Mesodermal cell (in vitro differentiated cells): ENCODE measurements at regions not wholly inside any gene's neighbourhood (a gene's known extent, or its start where the extent isn't known, plus 50 kb on each side); places are given as distances from the start of the nearest gene placed in this dataset.

Experiments
- H3K27ac ChIP-seq: 2 replicates; pipeline ENCODE4 v1.7.0; 2013; ENCODE audit warnings: mild to moderate bottlenecking, low read depth, low read length, moderate library complexity; ENCODE audit not compliant: severe bottlenecking
- H3K36me3 ChIP-seq: 2 replicates; pipeline ENCODE4 v1.7.1; 2013; ENCODE audit warnings: mild to moderate bottlenecking, low read length, moderate library complexity; ENCODE audit not compliant: control insufficient read depth, insufficient read depth
- H3K4me1 ChIP-seq: one replicate; pipeline ENCODE4 v1.7.1; 2013; ENCODE audit warnings: mild to moderate bottlenecking, low read length; ENCODE audit not compliant: insufficient read depth, control insufficient read depth, poor library complexity, severe bottlenecking
- H3K4me3 ChIP-seq: 2 replicates; pipeline ENCODE4 v1.7.0; 2013; ENCODE audit warnings: low read length, control low read depth, mild to moderate bottlenecking; ENCODE audit not compliant: insufficient read depth, poor library complexity, severe bottlenecking; ENCODE audit errors: extremely low read depth
- H3K9me3 ChIP-seq: 2 replicates; pipeline ENCODE4 v1.7.1; 2013; ENCODE audit warnings: mild to moderate bottlenecking, low read length, moderate library complexity; ENCODE audit not compliant: control insufficient read depth
- WGBS, 2 experiments: methylation state at CpG; one replicate each; pipeline ENCODE4 v1.1.5; 2013; ENCODE audit warnings: missing lambda C conversion rate in 2 of 2; ENCODE audit not compliant: insufficient coverage in 2 of 2; 5-methylcytosine and 5-hydroxymethylcytosine counted together

DNA sequence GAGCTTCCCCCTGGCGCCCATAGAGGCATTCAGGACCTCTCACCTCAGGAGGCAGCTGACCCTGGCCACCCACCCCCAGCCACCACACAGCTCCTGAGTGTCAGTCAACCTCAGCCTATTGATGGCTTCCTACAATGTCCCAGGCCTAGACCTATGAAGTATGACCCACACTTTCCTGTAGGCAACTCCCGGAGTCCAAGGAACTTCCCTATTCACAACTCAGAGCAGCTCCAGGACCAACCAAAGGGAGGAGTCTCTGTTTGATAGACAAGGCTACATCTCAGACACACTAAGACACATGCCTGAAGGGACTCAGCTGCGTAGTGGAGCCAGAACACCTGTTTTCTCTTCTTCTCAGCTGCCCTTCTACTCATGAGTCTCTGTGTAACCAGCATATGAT, 169.1 kb downstream of the MAFB start:
- H3K4me3 ChIP-seq: no peak overlapping the region
- no peaks in the 10 kb centered on the region for H3K9me3 ChIP-seq
- 78 to 100% methylated on average over 1 to 2 of the region's 3 CpGs for WGBS, 2 experiments
- no peaks in the 10 kb centered on the region for H3K4me1 ChIP-seq
- H3K27ac ChIP-seq: no peak overlapping the region
- H3K36me3 ChIP-seq: no peaks in the 10 kb centered on the region

GRCh38 chr20:40512994-40513393, 176.0 kb downstream of the MAFB start:
- Histone ChIP-seq H3K9me3 (no peaks in the 10 kb centered on the region), H3K36me3 (no peaks in the 10 kb centered on the region), H3K4me1 (no peaks in the 10 kb centered on the region), H3K27ac (no peak overlapping the region), H3K4me3 (no peak overlapping the region)
- WGBS, 2 experiments: 67% methylated on average over 1 of the region's 4 CpGs; no CpG with 5 or more reads in 1 of the 2 experiments

DNA sequence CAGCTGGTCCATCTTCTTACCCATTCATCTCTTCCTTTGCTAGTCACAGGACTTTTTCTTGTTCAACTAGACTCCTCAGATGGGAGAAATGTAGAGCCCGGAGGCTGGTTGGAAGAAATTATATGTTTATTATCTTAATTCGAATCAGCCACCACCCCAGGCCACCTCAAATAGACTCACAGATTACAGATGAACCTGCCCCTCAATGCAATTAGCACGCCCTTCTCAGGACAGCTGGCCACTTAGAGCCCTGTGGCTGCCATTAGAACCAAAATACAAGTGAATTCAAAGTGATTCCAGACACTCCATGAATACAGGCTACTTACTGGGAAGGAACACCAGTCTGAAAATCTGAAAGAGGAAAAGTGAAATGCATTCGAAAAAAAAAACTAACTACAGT, 176.4 kb downstream of the MAFB start:
- Histone ChIP-seq H3K9me3 (no peaks in the 10 kb centered on the region), H3K27ac (no peak overlapping the region), H3K4me3 (no peak overlapping the region), H3K4me1 (no peaks in the 10 kb centered on the region), H3K36me3 (no peaks in the 10 kb centered on the region)
- WGBS, 2 experiments: 83 to 100% methylated on average over 1 of the region's 4 CpGs

DNA sequence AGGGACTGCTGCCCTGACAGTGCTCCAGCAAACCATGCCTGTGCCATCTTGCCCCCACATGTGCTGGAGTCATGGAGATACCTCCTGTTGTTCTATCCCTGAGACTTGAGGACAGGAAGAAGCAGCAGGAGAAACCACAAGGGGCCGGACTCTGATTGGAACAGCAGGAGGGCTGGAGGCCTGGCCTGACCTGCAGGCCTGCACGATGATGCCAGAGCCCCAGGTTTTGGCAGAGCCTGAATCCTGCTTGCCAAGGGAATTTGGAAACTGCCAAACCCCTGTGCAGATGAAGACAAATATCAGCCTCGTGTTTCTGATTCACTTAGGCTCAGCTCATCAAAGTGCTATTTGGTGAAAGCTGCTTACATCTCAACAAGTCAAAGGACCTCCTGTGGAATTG, 177.6 kb downstream of the MAFB start:
- WGBS, 2 experiments: 69 to 82% methylated on average over 3 of the region's 3 CpGs
- H3K36me3 ChIP-seq: no peaks in the 10 kb centered on the region
- no peaks in the 10 kb centered on the region for H3K4me1 ChIP-seq
- no peak overlapping the region for H3K4me3 ChIP-seq
- no peaks in the 10 kb centered on the region for H3K9me3 ChIP-seq
- no peak overlapping the region for H3K27ac ChIP-seq

- no peaks in the 10 kb centered on the region for H3K4me1 ChIP-seq
- no peaks in the 10 kb centered on the region for H3K9me3 ChIP-seq
- no peak overlapping the region for H3K4me3 ChIP-seq
- 91 to 96% methylated on average over 2 of the region's 3 CpGs for WGBS, 2 experiments
- H3K36me3 ChIP-seq: no peaks in the 10 kb centered on the region
- H3K27ac ChIP-seq: no peak overlapping the region
These were observed 178.4 kb downstream of the MAFB start for GRCh38 chr20:40510622-40511021.

DNA sequence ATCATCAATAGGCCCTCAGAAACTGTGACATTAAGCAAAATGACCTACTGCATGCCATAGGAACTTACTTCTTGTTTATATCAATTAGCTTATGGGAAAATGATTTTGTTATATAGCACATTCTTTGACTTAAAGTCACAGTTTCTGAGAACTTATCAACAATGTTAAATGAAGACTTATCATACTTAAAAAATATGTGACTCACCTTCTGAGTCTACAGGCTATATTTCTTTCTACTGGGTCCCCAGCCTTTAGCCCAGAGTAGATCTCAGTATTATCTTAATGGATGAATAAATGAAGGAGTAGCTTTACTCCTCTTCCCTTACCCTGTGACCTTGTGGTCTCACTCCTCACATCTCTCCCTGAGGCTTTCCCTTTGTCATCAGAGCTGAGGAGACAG, 180.2 kb downstream of the MAFB start:
- Histone ChIP-seq H3K27ac (no peak overlapping the region), H3K4me3 (no peak overlapping the region), H3K36me3 (no peaks in the 10 kb centered on the region), H3K4me1 (no peaks in the 10 kb centered on the region), H3K9me3 (no peaks in the 10 kb centered on the region)

DNA sequence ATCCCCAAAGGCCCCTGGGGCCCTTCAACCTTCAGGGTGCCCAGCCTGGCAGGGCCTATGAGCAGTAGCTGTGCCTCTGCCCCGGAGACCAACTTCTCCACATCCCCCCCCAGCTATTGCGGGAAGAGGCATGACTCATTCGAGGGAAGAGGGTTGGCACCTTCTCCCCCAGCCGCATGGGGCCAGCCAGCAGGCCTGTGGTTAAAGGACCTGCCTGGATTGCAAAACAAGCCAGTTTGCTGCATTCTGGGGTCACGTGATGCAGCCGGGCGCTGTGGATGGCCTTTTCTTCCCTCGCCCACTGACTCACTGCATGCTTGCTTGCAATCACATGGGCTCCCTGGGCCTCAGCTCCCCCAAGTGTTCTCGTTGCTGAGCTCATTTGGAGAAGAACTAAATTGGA, 182.5 kb downstream of the MAFB start:
- Histone ChIP-seq H3K36me3 (no peaks in the 10 kb centered on the region), H3K9me3 (no peaks in the 10 kb centered on the region), H3K4me1 (no peaks in the 10 kb centered on the region), H3K4me3 (no peak overlapping the region), H3K27ac (no peak overlapping the region)
- 83 to 86% methylated on average over 6 to 8 of the region's 9 CpGs for WGBS, 2 experiments

DNA sequence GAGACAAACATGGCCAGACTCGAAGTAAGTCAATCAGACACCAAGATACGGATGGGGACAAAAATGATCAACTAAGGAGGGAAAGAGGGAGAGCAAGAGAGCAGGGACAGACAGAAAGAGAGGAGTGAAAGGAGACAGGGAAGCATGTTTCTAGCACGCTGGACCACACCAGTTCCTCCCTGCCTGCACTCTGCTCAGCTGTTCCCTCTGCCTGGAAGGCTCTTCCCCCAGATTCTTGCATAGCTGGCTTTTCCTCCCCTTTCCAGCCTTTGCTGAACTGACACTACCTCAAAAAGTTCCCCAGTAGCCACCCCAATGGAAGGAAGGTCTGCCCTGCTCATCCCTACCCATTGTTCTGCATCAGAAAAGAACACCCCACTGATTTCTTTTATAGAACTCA, 185.9 kb downstream of the MAFB start:
- H3K4me3 ChIP-seq: no peak overlapping the region
- H3K9me3 ChIP-seq: no peaks in the 10 kb centered on the region
- H3K27ac ChIP-seq: no peak overlapping the region
- 84 to 87% methylated on average over 2 to 3 of the region's 3 CpGs for WGBS, 2 experiments
- H3K4me1 ChIP-seq: no peaks in the 10 kb centered on the region
- H3K36me3 ChIP-seq: no peaks in the 10 kb centered on the region

DNA sequence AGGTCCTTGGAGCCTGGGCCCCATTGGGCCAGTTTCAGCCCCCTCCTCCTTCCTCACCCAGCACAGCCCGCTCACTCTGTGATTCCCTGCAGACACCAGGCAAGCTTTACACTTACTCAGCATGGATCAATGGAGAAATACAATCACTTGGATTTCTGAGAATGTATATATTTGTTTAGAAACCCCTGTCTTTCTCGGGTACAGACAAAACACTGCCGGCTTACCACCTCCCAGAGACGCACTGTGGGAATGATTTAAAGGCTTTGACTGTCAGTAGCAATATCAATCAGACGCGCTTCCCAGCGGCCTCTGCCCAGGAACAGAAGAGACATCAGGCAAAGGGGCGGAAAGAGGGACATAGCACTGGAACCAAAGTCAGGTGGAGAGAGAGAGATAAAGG, 186.5 kb downstream of the MAFB start:
- Histone ChIP-seq H3K4me3 (no peak overlapping the region), H3K27ac (no peak overlapping the region)
- 71 to 73% methylated on average over 6 to 7 of the region's 8 CpGs for WGBS, 2 experiments

DNA sequence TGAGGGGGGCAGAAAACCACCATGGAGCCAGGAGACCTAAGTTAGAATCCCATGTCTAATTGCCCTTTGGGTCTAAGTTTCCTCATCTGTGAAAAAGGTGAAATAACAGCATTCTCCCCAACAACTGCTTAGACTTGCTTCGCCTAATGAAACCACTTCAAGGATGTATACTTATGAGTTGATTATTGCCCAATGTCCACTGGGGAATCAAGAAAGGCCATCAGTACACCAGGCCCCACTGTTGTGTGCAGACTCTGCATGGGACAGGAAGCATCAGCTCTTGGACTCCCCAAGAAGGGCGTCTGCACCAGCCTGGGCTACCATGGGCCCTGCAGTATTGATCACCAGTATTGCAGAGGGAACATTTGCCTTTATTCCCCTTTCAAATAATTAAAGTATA, 189.6 kb downstream of the MAFB start:
- no peak overlapping the region for H3K4me3 ChIP-seq
- H3K27ac ChIP-seq: no peak overlapping the region
- H3K9me3 ChIP-seq: no peaks in the 10 kb centered on the region
- 80% methylated on average over 1 of the region's 2 CpGs; no CpG with 5 or more reads in 1 of the 2 experiments for WGBS, 2 experiments
- no peaks in the 10 kb centered on the region for H3K4me1 ChIP-seq
- no peaks in the 10 kb centered on the region for H3K36me3 ChIP-seq

More for the DNA sequence above, 186.5 kb downstream of the MAFB start:
- no peaks in the 10 kb centered on the region for H3K36me3 ChIP-seq
- H3K9me3 ChIP-seq: no peaks in the 10 kb centered on the region
- H3K4me1 ChIP-seq: no peaks in the 10 kb centered on the region

DNA sequence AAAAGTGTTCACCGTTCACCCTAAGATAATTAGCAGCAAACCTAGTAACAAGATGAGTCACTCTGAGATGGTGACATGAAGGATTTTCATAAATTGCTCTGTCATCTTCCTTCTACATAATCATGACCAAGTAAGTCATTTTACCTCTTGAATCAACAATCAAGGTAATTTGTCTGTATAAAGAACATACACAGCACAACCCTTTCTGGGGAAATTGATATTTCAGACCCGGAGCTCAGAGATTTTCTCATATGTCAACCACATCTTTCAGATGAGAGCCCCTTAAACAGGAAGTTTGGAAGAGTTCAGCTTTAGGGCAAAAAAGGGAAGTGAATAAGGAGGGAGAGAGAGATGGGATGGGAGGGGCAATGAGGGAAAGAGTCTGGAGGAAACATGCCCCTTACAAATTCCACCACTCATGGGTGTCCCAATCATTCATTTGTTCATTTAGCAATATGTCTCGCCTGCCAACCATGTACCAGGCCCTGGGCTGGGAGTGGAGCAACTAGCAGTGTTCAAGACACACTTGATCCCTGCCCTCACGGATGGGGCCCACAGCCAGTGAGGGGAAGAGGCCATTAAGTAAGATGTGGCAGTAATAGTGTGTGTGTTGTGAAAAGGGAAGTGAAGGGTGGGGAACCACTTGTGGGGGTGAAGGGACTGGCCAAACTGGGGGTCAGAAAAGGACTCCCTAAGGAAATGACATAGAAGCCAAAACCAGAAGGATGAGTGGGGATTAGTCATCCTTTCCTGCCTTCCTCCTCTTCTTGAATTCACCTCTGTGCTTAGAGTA, 190.9 kb downstream of the MAFB start:
- no peak overlapping the region for H3K27ac ChIP-seq
- no peak overlapping the region for H3K4me3 ChIP-seq
- no peaks in the 10 kb centered on the region for H3K36me3 ChIP-seq
- H3K9me3 ChIP-seq: no peaks in the 10 kb centered on the region
- WGBS, 2 experiments: 83 to 100% methylated on average over 1 to 2 of the region's 4 CpGs
- H3K4me1 ChIP-seq: no peaks in the 10 kb centered on the region
